Ishikawa (cell line): ENCODE measurements at regions not wholly inside any gene's neighbourhood (a gene's known extent, or its start where the extent isn't known, plus 50 kb on each side); places are given as distances from the start of the nearest gene placed in this dataset.

Source experiments
- CEBPB ChIP-seq: IDR thresholded peaks from 2 replicates; pipeline ENCODE4 v1.6.1; 2012
- CREB1 ChIP-seq: IDR thresholded peaks from 2 replicates; pipeline ENCODE4 v1.6.1; 2012; ENCODE audit warnings: low read depth
- EGR1 ChIP-seq: IDR thresholded peaks from 2 replicates; pipeline ENCODE4 v1.6.1; 2012
- EP300 ChIP-seq: IDR thresholded peaks from 2 replicates; pipeline ENCODE4 v1.6.1; 2012; ENCODE audit warnings: borderline replicate concordance
- FOXM1 ChIP-seq: IDR thresholded peaks from 2 replicates; pipeline ENCODE4 v1.6.1; 2012; ENCODE audit warnings: low read depth, borderline replicate concordance
- NFIC ChIP-seq: IDR thresholded peaks from 2 replicates; pipeline ENCODE4 v1.6.1; 2012
- TAF1 ChIP-seq: IDR thresholded peaks from 2 replicates; pipeline ENCODE4 v1.6.1; 2012; ENCODE audit warnings: low read depth, mild to moderate bottlenecking
- TCF12 ChIP-seq: IDR thresholded peaks from 2 replicates; pipeline ENCODE4 v1.6.1; 2012; ENCODE audit warnings: low read depth
- TEAD4 ChIP-seq: IDR thresholded peaks from 2 replicates; pipeline ENCODE4 v1.6.1; 2012
- USF1 ChIP-seq: IDR thresholded peaks from 2 replicates; pipeline ENCODE4 v1.6.1; 2012
- YY1 ChIP-seq: IDR thresholded peaks from 2 replicates; pipeline ENCODE4 v1.6.1; 2012; ENCODE audit warnings: low read depth

GRCh38 chr5:103498800-103499551 is 63.6 kb downstream of the NUDT12 start:
- no peak for TF ChIP-seq USF1
- no peak for TF ChIP-seq FOXM1
- TF ChIP-seq EGR1: no peak
- no peak for TF ChIP-seq EP300
- no peak for TF ChIP-seq CEBPB
- no peak for TF ChIP-seq TEAD4
- TF ChIP-seq YY1: no peak
- no peak for TF ChIP-seq TAF1
- no peak for TF ChIP-seq NFIC
- TF ChIP-seq TCF12: no peak
- no peak for TF ChIP-seq CREB1
